Muscle of arm (tissue), 1 donor: ENCODE measurements at regions not wholly inside any gene's neighbourhood (a gene's known extent, or its start where the extent isn't known, plus 50 kb on each side); places are given as distances from the start of the nearest gene placed in this dataset.

Experiments
- DNase-seq: peaks from one replicate; pipeline ENCODE4 v3.0.0-alpha.2; 2013

GRCh38 chr9:108607607-108608006 is 248.2 kb downstream of the ACTL7B start:
- no peak for DNase-seq

- no peak for DNase-seq
Measured at GRCh38 chr9:108606401-108606800, 249.4 kb downstream of the ACTL7B start.

GRCh38 chr9:108603141-108603540 is 252.6 kb downstream of the ACTL7B start:
- no peak for DNase-seq

GRCh38 chr9:108600896-108601295 is 254.9 kb downstream of the ACTL7B start:
- DNase-seq: no peak

- DNase-seq: no peak
Measured at GRCh38 chr9:108599571-108599970, 256.2 kb downstream of the ACTL7B start.

- DNase-seq: no peak
Measured at GRCh38 chr9:108591121-108591520, 264.7 kb downstream of the ACTL7B start.

GRCh38 chr9:108588246-108588645 is 267.5 kb downstream of the ACTL7B start:
- DNase-seq: no peak

GRCh38 chr9:108586471-108587139 is 269.2 kb downstream of the ACTL7B start:
- DNase-seq: no peak

- DNase-seq: no peak
Measured at GRCh38 chr9:108584860-108585259, 270.9 kb downstream of the ACTL7B start.

- DNase-seq: no peak
Measured at GRCh38 chr9:108582726-108583125, 273.1 kb downstream of the ACTL7B start.

GRCh38 chr9:108579757-108580439 is 275.9 kb downstream of the ACTL7B start:
- DNase-seq: no peak

GRCh38 chr9:108575276-108575675 is 280.5 kb downstream of the ACTL7B start:
- DNase-seq: no peak

GRCh38 chr9:108569624-108570023 is 286.2 kb downstream of the ACTL7B start:
- no peak for DNase-seq

GRCh38 chr9:108568093-108568492 is 287.7 kb downstream of the ACTL7B start:
- DNase-seq: no peak

GRCh38 chr9:108567571-108567970 is 288.2 kb downstream of the ACTL7B start:
- DNase-seq: no peak

GRCh38 chr9:108565651-108566378 is 290.0 kb downstream of the ACTL7B start:
- peak; percentile 81 for DNase-seq

GRCh38 chr9:108562176-108562575 is 293.6 kb downstream of the ACTL7B start:
- no peak for DNase-seq

- no peak for DNase-seq
Measured at GRCh38 chr9:108559432-108559831, 296.4 kb downstream of the ACTL7B start.

GRCh38 chr9:108554831-108555230 is 301.0 kb downstream of the ACTL7B start:
- DNase-seq: no peak

- no peak for DNase-seq
Measured at GRCh38 chr9:108553111-108553635, 302.6 kb downstream of the ACTL7B start.

- DNase-seq: no peak
Measured at GRCh38 chr9:108552459-108553040, 303.2 kb downstream of the ACTL7B start.
